HK-2 (cell line): ENCODE measurements at regions not wholly inside any gene's neighbourhood (a gene's known extent, or its start where the extent isn't known, plus 50 kb on each side); places are given as distances from the start of the nearest gene placed in this dataset.
"Not testable (repeated sequence)": the region's sequence is repeated elsewhere in the genome, so short reads cannot be mapped to it uniquely, and the experiment has no call there.

ENCODE experiments used
- DNase-seq: peaks from one replicate; pipeline ENCODE4 v3.0.0-alpha.2; 2018; ENCODE audit not compliant: unreplicated experiment

GRCh38 chrX:36650622-36651021 lies 357.5 kb upstream of the FAM47C start:
- DNase-seq, result no peak

- DNase-seq, result no peak
Measured at GRCh38 chrX:36683507-36683906, 324.7 kb upstream of the FAM47C start.

GRCh38 chrX:36684053-36684452 lies 324.1 kb upstream of the FAM47C start:
- DNase-seq, result no peak

GRCh38 chrX:36721990-36722389 lies 286.2 kb upstream of the FAM47C start:
- no peak for DNase-seq

GRCh38 chrX:36753602-36754001 lies 254.6 kb upstream of the FAM47C start:
- no peak for DNase-seq

- no peak for DNase-seq
Measured at GRCh38 chrX:36787752-36788151, 220.4 kb upstream of the FAM47C start.

GRCh38 chrX:36803151-36803550 lies 205.0 kb upstream of the FAM47C start:
- DNase-seq, result no peak

- no peak for DNase-seq
Measured at GRCh38 chrX:36804066-36804465, 204.1 kb upstream of the FAM47C start.

- DNase-seq, result no peak
Measured at GRCh38 chrX:36844857-36845256, 163.3 kb upstream of the FAM47C start.

GRCh38 chrX:36847496-36847895 lies 160.7 kb upstream of the FAM47C start:
- DNase-seq, result no peak

- no peak for DNase-seq
Measured at GRCh38 chrX:36849407-36849806, 158.8 kb upstream of the FAM47C start.

- no peak for DNase-seq
Measured at GRCh38 chrX:36856849-36857248, 151.3 kb upstream of the FAM47C start.

- no peak for DNase-seq
Measured at GRCh38 chrX:36859231-36859630, 148.9 kb upstream of the FAM47C start.

- no peak for DNase-seq
Measured at GRCh38 chrX:36861601-36862000, 146.6 kb upstream of the FAM47C start.

GRCh38 chrX:36867143-36867542 lies 141.0 kb upstream of the FAM47C start:
- DNase-seq, result no peak

- no peak for DNase-seq
Measured at GRCh38 chrX:36868592-36868991, 139.6 kb upstream of the FAM47C start.

GRCh38 chrX:36869457-36869856 lies 138.7 kb upstream of the FAM47C start:
- no peak for DNase-seq

- DNase-seq, result no peak
Measured at GRCh38 chrX:36897690-36898089, 110.5 kb upstream of the FAM47C start.

GRCh38 chrX:36898301-36898700 lies 109.9 kb upstream of the FAM47C start:
- DNase-seq, result no peak

GRCh38 chrX:36904561-36904960 lies 103.6 kb upstream of the FAM47C start:
- DNase-seq, result not testable (repeated sequence)

GRCh38 chrX:36908801-36909675 lies 99.1 kb upstream of the FAM47C start:
- no peak for DNase-seq

- DNase-seq, result no peak
Measured at GRCh38 chrX:36909676-36910030, 98.5 kb upstream of the FAM47C start.

- DNase-seq, result no peak
Measured at GRCh38 chrX:36913551-36913950, 94.6 kb upstream of the FAM47C start.

GRCh38 chrX:36916941-36917340 lies 91.2 kb upstream of the FAM47C start:
- no peak for DNase-seq
